Activated CD4-positive, alpha-beta T cell treated with anti-CD3 and anti-CD28 coated beads, Interleukin-2, amount 10 ng/mL, durations not matched to agents 24 days and 14 days (primary cell): ENCODE measurements at regions not wholly inside any gene's neighbourhood (a gene's known extent, or its start where the extent isn't known, plus 50 kb on each side); places are given as distances from the start of the nearest gene placed in this dataset.
"Not testable (repeated sequence)": the region's sequence is repeated elsewhere in the genome, so short reads cannot be mapped to it uniquely, and the experiment has no call there.

Experiments
- DNase-seq: peaks from one replicate; pipeline ENCODE4 v3.0.0; 2022
- H3K27ac Mint-ChIP-seq: one replicate; pipeline ENCODE4 v1.8.0; 2022; ENCODE audit warnings: mild to moderate bottlenecking, mixed read lengths
- H3K27me3 Mint-ChIP-seq: one replicate; pipeline ENCODE4 v1.8.0; 2022; ENCODE audit warnings: mixed read lengths
- H3K36me3 Mint-ChIP-seq: one replicate; pipeline ENCODE4 v1.8.0; 2022; ENCODE audit warnings: low read depth, mild to moderate bottlenecking, mixed read lengths
- H3K4me1 Mint-ChIP-seq: one replicate; pipeline ENCODE4 v1.8.0; 2021; ENCODE audit warnings: mixed read lengths
- H3K4me3 Mint-ChIP-seq: one replicate; pipeline ENCODE4 v1.8.0; 2022; ENCODE audit warnings: mild to moderate bottlenecking, moderate library complexity, mixed read lengths
- H3K9me3 Mint-ChIP-seq: one replicate; pipeline ENCODE4 v1.8.0; 2021; ENCODE audit warnings: mixed read lengths
- intact Hi-C: fragments of 100-400 bp; cut with micrococcal nuclease; formaldehyde crosslinking; loops from one replicate; pipeline ENCODE4 v1.15.1; 2023

DNA sequence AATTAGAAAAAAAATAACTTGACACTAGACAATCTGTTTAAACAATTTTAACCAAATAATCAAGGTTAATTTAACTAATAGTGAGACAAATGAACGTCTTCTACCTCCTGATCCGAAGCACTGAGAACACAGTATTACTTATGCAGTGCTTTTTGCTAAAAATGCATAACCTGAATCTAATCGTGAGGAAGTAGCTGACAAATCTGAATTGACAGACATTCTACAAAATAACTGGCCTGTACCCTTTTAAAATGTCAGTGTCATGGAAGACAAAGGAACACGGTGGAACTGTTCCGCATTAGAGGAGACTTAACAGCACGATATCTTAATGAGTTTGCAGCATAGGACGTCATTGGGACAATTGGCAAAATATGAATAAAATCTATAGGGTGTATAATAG lies 631.2 kb upstream of the ZFP42 start:
- peaks cover 9% of the 10 kb centered on the region for H3K9me3 Mint-ChIP-seq
- DNase-seq, result no peak
- no peak overlapping the region for H3K27ac Mint-ChIP-seq
- H3K36me3 Mint-ChIP-seq, result no peaks in the 10 kb centered on the region
- H3K27me3 Mint-ChIP-seq, result no peaks in the 10 kb centered on the region
- no peaks in the 10 kb centered on the region for H3K4me1 Mint-ChIP-seq
- intact Hi-C loops, result no loop called here
- no peak overlapping the region for H3K4me3 Mint-ChIP-seq

DNA sequence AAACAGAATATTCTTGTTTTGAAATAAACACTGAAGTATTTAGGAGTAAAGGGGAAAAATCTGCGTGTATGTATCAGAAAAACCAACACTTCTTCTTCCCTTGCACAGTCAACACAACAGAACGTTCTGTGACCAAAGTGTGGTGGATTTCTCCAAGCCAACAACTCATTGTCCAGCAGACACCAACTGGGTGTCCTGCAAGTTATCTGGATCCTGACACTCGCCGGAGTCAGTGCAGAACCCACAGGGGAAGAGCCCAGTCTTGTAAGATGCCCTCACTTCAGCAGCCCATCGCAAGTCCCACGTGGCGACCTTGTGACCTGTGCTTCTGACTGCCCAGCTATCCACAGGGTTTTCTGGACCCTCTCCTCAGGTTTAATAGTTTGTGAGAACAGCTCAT lies 630.7 kb upstream of the ZFP42 start:
- H3K27ac Mint-ChIP-seq, result no peak overlapping the region
- intact Hi-C loops, result no loop called here
- no peak overlapping the region for H3K4me3 Mint-ChIP-seq
- no peaks in the 10 kb centered on the region for H3K36me3 Mint-ChIP-seq
- H3K4me1 Mint-ChIP-seq, result no peaks in the 10 kb centered on the region
- H3K27me3 Mint-ChIP-seq, result no peaks in the 10 kb centered on the region
- DNase-seq, result no peak
- H3K9me3 Mint-ChIP-seq, result peaks cover 9% of the 10 kb centered on the region

DNA sequence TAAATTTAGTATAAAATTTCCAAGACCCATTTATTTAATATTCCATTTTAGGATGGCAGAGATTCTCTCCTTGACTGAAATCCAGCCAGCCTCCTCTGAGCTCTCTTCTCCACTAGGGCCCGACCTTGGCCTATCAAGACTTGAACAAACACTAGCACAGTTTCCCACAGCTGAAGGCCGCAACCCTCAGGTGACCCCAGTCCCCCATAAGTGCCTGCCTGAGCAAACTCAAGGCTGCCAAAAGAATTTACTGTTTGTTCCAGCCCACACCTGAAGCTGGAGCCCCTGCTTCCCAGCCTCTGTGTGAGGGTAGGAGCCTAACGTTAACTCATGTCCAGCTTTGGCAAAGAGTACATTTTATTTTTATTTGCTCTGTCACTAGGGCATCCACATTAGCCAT lies 629.0 kb upstream of the ZFP42 start:
- peaks cover 5% of the 10 kb centered on the region for H3K9me3 Mint-ChIP-seq
- intact Hi-C loops, result no loop called here
- no peak overlapping the region for H3K27ac Mint-ChIP-seq
- no peaks in the 10 kb centered on the region for H3K36me3 Mint-ChIP-seq
- H3K27me3 Mint-ChIP-seq, result no peaks in the 10 kb centered on the region
- DNase-seq, result no peak
- no peak overlapping the region for H3K4me3 Mint-ChIP-seq
- H3K4me1 Mint-ChIP-seq, result no peaks in the 10 kb centered on the region

DNA sequence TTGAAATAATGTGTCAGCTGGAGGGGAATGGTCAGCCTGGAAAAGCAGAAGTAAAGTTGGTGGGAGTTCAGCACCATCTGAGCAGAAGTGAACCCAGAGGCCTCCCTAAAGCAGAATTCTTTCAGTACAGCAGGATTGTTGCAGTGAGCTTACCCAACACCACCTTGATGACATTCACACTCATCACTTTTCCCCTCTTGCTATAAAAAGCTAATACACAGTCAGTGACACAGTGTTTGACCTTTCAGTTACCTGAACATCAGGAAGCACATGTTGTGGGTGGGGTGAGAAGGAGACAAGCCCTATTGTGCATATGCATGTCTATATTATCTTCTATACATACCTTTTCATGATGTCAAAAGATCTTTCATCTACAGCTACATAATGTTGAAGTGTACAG lies 624.7 kb upstream of the ZFP42 start:
- no peaks in the 10 kb centered on the region for H3K4me1 Mint-ChIP-seq
- intact Hi-C loops, result no loop called here
- H3K4me3 Mint-ChIP-seq, result no peak overlapping the region
- no peak overlapping the region for H3K27ac Mint-ChIP-seq
- H3K36me3 Mint-ChIP-seq, result no peaks in the 10 kb centered on the region
- H3K27me3 Mint-ChIP-seq, result no peaks in the 10 kb centered on the region
- H3K9me3 Mint-ChIP-seq, result peaks cover 2% of the 10 kb centered on the region
- no peak for DNase-seq

DNA sequence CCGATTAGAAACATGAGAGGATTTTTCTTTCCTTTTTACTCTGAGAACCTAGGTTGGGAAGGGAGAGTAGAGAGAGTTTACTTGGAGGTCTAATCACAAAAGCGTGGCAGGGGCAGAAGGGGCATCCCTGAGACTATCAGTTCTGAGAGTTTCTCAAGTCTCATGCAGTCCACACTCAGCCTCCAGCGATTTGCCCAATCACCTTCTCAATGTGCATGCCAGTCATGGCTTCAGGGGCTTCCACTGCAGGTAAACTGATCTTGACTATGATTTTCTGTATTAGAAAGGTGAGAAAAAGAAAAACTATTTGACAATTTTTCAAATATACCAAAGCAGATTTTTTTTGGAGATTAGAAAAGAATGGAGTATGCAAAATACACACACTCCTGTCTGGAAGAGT lies 617.1 kb upstream of the ZFP42 start:
- H3K9me3 Mint-ChIP-seq, result peaks cover 8% of the 10 kb centered on the region
- no peaks in the 10 kb centered on the region for H3K4me1 Mint-ChIP-seq
- intact Hi-C loops, result no loop called here
- no peak overlapping the region for H3K27ac Mint-ChIP-seq
- no peak overlapping the region for H3K4me3 Mint-ChIP-seq
- no peak for DNase-seq
- H3K36me3 Mint-ChIP-seq, result no peaks in the 10 kb centered on the region
- H3K27me3 Mint-ChIP-seq, result no peaks in the 10 kb centered on the region

DNA sequence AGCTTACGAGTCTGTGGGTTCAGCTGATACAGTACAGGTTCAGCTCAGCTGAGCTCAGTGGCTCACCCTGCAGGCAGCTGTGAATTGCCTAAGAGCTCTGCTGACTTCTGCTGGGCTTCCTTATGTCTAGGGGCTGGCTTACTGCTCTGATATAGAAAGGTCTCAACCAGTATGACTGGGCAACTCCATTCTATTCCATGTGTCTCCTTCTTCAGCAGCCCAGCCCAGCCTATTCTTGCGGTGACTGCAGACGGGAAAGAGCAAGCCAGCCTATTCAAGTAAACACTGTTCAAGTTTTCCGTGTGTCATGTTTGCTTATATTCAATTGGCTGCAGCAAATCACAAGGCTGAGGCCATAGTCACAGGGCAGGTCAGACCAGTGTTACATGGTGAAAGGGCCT lies 615.4 kb upstream of the ZFP42 start:
- Mint-ChIP-seq H3K27me3 (no peaks in the 10 kb centered on the region), H3K4me3 (no peak overlapping the region), H3K4me1 (no peaks in the 10 kb centered on the region), H3K36me3 (no peaks in the 10 kb centered on the region), H3K27ac (no peak overlapping the region), H3K9me3 (peaks cover 9% of the 10 kb centered on the region)
- no peak for DNase-seq
- intact Hi-C loops, result no loop called here

DNA sequence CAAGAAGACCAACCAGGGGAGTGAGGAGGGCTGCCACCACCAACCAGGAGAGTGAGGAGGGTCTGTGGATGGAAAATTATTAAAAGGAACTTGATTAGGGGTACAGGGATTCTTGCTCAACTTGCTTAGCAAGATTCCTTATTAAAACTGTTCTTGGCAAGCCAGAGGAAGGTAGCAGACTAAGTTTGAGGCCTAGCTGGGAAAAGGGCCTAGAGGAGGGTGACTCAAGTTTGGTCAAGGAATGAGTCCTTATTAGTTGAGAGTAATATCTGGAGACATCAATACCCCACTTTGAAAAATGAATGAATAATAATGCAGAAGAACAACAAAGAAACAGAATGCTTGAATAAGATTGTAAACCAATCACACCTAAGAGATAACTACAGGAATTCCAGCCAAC lies 612.4 kb upstream of the ZFP42 start:
- Mint-ChIP-seq H3K4me3 (no peak overlapping the region), H3K36me3 (no peaks in the 10 kb centered on the region), H3K4me1 (no peaks in the 10 kb centered on the region), H3K27ac (no peak overlapping the region), H3K27me3 (no peaks in the 10 kb centered on the region), H3K9me3 (peaks cover 4% of the 10 kb centered on the region)
- intact Hi-C loops, result no loop called here
- DNase-seq, result no peak

DNA sequence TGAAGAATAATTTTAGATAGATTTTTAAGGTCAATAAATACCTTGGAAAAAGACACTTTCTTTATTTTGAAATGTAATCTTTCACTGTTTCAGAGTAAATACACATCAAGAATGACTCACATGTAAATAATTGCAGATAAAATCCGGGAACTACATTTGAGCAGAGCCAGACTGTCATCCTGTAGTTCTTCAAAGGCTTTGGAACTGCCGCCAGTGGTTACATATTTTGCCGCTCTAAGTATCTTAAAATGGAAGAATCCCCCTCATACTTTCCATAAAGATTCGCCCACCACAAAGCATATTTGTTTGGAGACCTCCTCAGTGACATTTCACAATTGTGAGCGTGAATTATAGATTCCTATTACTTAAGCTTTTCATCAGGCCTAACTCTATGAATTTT lies 607.8 kb upstream of the ZFP42 start:
- Mint-ChIP-seq H3K36me3 (no peaks in the 10 kb centered on the region), H3K27ac (no peak overlapping the region), H3K4me1 (no peaks in the 10 kb centered on the region), H3K9me3 (peaks cover 4% of the 10 kb centered on the region), H3K27me3 (no peaks in the 10 kb centered on the region), H3K4me3 (no peak overlapping the region)
- DNase-seq, result no peak
- intact Hi-C loops, result no loop called here

DNA sequence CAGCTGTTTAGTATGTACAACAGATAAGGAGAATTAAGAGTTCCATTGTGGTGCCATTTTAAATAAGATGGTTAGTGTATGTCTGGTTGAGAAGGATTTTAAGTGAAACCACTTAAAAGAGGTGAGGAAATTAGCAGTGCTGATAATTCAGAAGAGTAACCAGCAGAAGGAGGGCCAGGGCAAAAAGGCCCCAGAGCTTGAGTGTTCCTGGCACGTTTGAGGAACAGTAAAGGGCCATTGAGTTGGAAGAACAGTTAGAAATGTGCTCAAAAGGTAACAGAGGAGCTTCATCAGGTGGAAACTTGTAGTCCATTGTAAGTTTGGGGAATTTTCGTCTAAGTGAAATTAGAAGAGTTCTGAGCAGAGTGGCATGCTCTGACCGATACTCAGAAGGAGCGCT lies 606.2 kb upstream of the ZFP42 start:
- H3K9me3 Mint-ChIP-seq, result no peaks in the 10 kb centered on the region
- no peak overlapping the region for H3K4me3 Mint-ChIP-seq
- no peak overlapping the region for H3K27ac Mint-ChIP-seq
- DNase-seq, result no peak
- no peaks in the 10 kb centered on the region for H3K27me3 Mint-ChIP-seq
- intact Hi-C loops, result no loop called here
- no peaks in the 10 kb centered on the region for H3K4me1 Mint-ChIP-seq
- H3K36me3 Mint-ChIP-seq, result no peaks in the 10 kb centered on the region

DNA sequence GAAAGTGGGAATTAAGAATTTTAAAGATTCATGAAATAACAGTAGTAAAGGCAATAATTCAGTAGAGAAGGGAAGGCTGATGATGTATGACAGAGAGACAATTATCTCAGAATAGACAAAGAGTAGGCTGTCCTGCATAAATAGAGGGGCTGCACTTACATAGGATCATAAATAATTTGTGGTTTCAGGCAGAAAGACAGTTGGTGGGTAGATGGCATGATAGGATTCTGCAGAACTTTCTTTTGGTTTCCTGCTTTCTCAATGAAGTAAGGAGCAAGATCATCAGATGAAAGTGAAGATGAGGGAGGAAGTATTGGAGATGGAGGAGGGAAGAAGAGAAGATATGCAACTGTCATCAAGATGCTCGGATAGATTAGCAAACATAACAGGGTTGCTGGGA lies 604.9 kb upstream of the ZFP42 start:
- Mint-ChIP-seq H3K36me3 (no peaks in the 10 kb centered on the region), H3K4me1 (no peaks in the 10 kb centered on the region)
- intact Hi-C loops, result no loop called here

DNA sequence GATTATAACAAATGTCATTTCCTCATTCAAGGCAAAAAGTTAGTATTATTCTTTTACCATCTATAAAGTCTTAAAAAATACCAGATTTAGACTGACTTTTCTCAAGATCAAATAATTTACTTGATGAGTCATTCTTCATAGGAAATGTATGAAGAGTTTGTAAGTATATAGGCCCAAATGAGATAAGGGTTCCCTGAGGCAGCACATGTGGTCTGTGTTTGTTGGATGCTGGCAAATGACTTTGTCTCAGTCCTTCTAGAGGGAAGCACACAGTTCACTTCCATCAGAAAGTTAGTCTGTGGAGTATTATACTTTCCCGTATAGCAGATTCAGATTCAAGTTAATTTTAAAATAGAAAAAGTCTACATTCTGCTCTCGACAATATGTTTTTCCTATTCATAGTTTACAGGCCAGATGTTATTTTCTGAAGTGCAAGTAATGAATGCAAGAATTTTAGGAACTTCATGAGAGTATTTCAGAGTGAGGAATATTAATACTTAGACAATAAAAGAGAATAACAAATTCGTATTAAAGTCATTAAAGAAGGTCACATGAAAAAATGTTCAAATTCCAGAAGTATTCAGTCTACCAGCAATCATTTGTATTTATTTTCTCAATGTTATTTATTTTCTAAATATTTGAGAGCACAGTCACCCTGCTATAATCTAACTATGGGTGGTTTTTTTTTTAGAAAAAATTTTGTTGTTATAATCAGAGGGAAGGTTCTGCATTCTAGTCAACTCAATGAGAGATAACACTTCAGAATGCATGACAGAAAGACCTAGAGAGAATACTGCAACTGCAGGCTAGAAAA lies 601.8 kb upstream of the ZFP42 start:
- Mint-ChIP-seq H3K36me3 (no peaks in the 10 kb centered on the region), H3K4me1 (no peaks in the 10 kb centered on the region), H3K9me3 (no peaks in the 10 kb centered on the region), H3K27me3 (no peaks in the 10 kb centered on the region), H3K27ac (no peak overlapping the region), H3K4me3 (no peak overlapping the region)
- intact Hi-C loops, result no loop called here
- DNase-seq, result no peak

More for the DNA sequence above, 604.9 kb upstream of the ZFP42 start:
- Mint-ChIP-seq H3K27me3 (no peaks in the 10 kb centered on the region), H3K4me3 (no peak overlapping the region), H3K9me3 (no peaks in the 10 kb centered on the region), H3K27ac (no peak overlapping the region)
- no peak for DNase-seq

DNA sequence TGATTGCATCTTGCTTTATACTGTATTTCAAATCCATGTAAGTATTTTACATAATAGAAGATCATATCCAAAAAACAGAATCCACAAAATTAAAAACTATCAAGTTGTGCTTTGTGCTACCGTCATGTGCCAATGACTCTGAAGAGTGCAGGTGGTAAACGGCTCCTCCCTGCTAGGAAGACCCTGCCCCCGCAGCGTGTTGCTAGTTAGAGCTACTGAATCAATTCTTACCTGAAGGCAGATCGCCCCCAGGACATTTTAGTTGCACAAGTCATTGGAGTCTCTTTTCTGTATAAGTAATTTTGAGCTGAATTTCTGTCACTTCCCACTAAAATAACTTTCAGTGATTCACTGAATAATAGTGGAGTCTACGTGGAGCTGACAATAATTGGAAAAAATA lies 599.5 kb upstream of the ZFP42 start:
- Mint-ChIP-seq H3K4me1 (no peaks in the 10 kb centered on the region), H3K4me3 (no peak overlapping the region), H3K27ac (no peak overlapping the region), H3K36me3 (no peaks in the 10 kb centered on the region), H3K27me3 (no peaks in the 10 kb centered on the region), H3K9me3 (no peaks in the 10 kb centered on the region)
- intact Hi-C loops, result no loop called here
- no peak for DNase-seq

DNA sequence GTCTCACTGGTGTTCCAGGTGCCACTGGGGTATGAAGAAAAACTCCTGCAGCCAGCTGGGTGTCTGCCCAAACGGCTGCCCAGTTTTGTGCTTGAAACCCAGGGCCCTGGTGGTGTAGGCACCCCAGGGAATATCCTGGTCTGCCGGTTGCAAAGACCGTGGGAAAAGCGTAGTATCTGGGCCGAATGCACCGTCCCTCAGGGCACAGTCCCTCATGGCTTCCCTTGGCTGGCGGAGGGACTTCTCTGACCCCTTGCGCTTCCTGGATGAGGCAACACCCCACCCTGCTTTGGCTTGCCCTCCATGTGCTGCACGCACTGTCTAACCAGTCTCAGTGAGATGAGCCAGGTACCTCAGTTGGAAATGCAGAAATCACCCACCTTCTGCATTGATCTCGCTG lies 587.1 kb upstream of the ZFP42 start:
- H3K36me3 Mint-ChIP-seq, H3K9me3 Mint-ChIP-seq, H3K27me3 Mint-ChIP-seq, intact Hi-C loops, DNase-seq, H3K4me1 Mint-ChIP-seq, H3K27ac Mint-ChIP-seq, H3K4me3 Mint-ChIP-seq: not testable (repeated sequence)

DNA sequence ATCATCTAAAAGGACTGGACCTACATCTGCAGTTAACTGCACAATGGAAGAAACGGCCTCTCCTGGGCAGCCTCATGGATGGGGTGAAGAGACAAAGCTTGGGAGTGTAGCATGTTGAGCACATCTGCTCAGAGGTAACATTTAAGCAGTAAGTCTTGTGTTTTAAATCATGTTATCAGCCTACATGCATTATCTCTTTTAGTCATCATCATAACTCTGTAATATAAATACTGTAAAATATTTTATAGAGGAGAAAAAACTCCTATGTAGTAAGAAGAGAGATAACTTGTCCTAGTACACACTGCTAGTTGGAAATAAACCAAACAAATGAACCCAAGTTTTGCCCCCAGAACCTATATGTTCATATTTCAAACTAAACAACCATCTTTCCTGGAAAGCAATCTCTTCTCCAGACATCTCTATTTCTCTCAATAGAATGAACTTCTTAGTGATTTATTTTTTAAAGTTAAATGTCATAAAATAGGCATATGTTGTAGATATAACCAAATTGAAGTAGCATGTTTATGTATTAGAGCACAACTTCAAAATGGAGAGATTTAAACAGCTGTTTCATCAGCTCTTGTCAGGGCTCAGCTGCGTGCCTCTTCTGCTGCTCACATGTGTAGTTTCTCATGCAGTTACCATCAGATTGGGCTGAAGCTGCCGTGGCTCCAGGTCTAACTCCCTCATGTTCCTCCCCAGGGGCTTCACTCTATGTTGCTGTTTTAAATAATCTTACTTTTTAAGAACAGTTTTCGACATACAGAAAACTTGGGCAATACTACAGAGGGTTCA lies 581.8 kb upstream of the ZFP42 start:
- Mint-ChIP-seq H3K9me3 (peaks cover 4% of the 10 kb centered on the region), H3K4me3 (no peak overlapping the region), H3K36me3 (no peaks in the 10 kb centered on the region), H3K27me3 (no peaks in the 10 kb centered on the region), H3K27ac (no peak overlapping the region), H3K4me1 (no peaks in the 10 kb centered on the region)
- intact Hi-C loops, result no loop called here
- DNase-seq, result no peak
